ENCODE measurements at regions not wholly inside any gene's neighbourhood (a gene's known extent, or its start where the extent isn't known, plus 50 kb on each side); places are given as distances from the start of the nearest gene placed in this dataset.
"Not testable (repeated sequence)": the region's sequence is repeated elsewhere in the genome, so short reads cannot be mapped to it uniquely, and the experiment has no call there.

GRCh38 chr5:124044613-124045012 lies 532.6 kb downstream of the CSNK1G3 start:
- DNase-seq (ENCODE audit: low read depth in 4 of 4, low spot score in 1 of 4): no peak

GRCh38 chr5:124043456-124043855 lies 531.5 kb downstream of the CSNK1G3 start:
- DNase-seq (ENCODE audit: low read depth in 4 of 4, low spot score in 1 of 4): no peak

GRCh38 chr5:124040799-124041198 lies 528.8 kb downstream of the CSNK1G3 start:
- DNase-seq (ENCODE audit: low read depth in 4 of 4, low spot score in 1 of 4): no peak

GRCh38 chr5:124039410-124039809 lies 527.4 kb downstream of the CSNK1G3 start:
- no peak for DNase-seq (ENCODE audit: low read depth in 4 of 4, low spot score in 1 of 4)

GRCh38 chr5:124036786-124037185 lies 524.8 kb downstream of the CSNK1G3 start:
- no peak for DNase-seq (ENCODE audit: low read depth in 4 of 4, low spot score in 1 of 4)

GRCh38 chr5:124034963-124035362 lies 523.0 kb downstream of the CSNK1G3 start:
- DNase-seq (ENCODE audit: low read depth in 4 of 4, low spot score in 1 of 4): no peak

- DNase-seq (ENCODE audit: low read depth in 4 of 4, low spot score in 1 of 4): no peak
These were observed 522.2 kb downstream of the CSNK1G3 start for GRCh38 chr5:124034083-124034700.

GRCh38 chr5:124030043-124030491 lies 518.1 kb downstream of the CSNK1G3 start:
- no peak for DNase-seq (ENCODE audit: low read depth in 4 of 4, low spot score in 1 of 4)

- DNase-seq (ENCODE audit: low read depth in 4 of 4, low spot score in 1 of 4): no peak
These were observed 515.5 kb downstream of the CSNK1G3 start for GRCh38 chr5:124027441-124027840.

GRCh38 chr5:124025306-124025845 lies 513.4 kb downstream of the CSNK1G3 start:
- DNase-seq (ENCODE audit: low read depth in 4 of 4, low spot score in 1 of 4): no peak

- DNase-seq (ENCODE audit: low read depth in 4 of 4, low spot score in 1 of 4): no peak
These were observed 511.0 kb downstream of the CSNK1G3 start for GRCh38 chr5:124022966-124023365.

GRCh38 chr5:124021776-124022175 lies 509.8 kb downstream of the CSNK1G3 start:
- no peak for DNase-seq (ENCODE audit: low read depth in 4 of 4, low spot score in 1 of 4)

GRCh38 chr5:124021066-124021641 lies 509.2 kb downstream of the CSNK1G3 start:
- DNase-seq (ENCODE audit: low read depth in 4 of 4, low spot score in 1 of 4): no peak

- not testable (repeated sequence) for DNase-seq (ENCODE audit: low read depth in 4 of 4, low spot score in 1 of 4)
These were observed 505.3 kb downstream of the CSNK1G3 start for GRCh38 chr5:124017321-124017720.

- no peak for DNase-seq (ENCODE audit: low read depth in 4 of 4, low spot score in 1 of 4)
These were observed 495.9 kb downstream of the CSNK1G3 start for GRCh38 chr5:124007675-124008398.

GRCh38 chr5:124001036-124001615 lies 489.1 kb downstream of the CSNK1G3 start:
- DNase-seq (ENCODE audit: low read depth in 4 of 4, low spot score in 1 of 4): no peak

- DNase-seq (ENCODE audit: low read depth in 4 of 4, low spot score in 1 of 4): no peak
These were observed 488.6 kb downstream of the CSNK1G3 start for GRCh38 chr5:124000538-124000937.

- no peak for DNase-seq (ENCODE audit: low read depth in 4 of 4, low spot score in 1 of 4)
These were observed 485.7 kb downstream of the CSNK1G3 start for GRCh38 chr5:123997462-123998215.

- no peak for DNase-seq (ENCODE audit: low read depth in 4 of 4, low spot score in 1 of 4)
These were observed 485.1 kb downstream of the CSNK1G3 start for GRCh38 chr5:123997064-123997461.

- no peak for DNase-seq (ENCODE audit: low read depth in 4 of 4, low spot score in 1 of 4)
These were observed 480.7 kb downstream of the CSNK1G3 start for GRCh38 chr5:123992641-123993040.

- DNase-seq (ENCODE audit: low read depth in 4 of 4, low spot score in 1 of 4): no peak
These were observed 476.0 kb downstream of the CSNK1G3 start for GRCh38 chr5:123987956-123988355.
